Ishikawa (cell line): ENCODE measurements at regions not wholly inside any gene's neighbourhood (a gene's known extent, or its start where the extent isn't known, plus 50 kb on each side); places are given as distances from the start of the nearest gene placed in this dataset.

Experiments used
- CEBPB ChIP-seq: IDR thresholded peaks from 2 replicates; pipeline ENCODE4 v1.6.1; 2012
- CREB1 ChIP-seq: IDR thresholded peaks from 2 replicates; pipeline ENCODE4 v1.6.1; 2012; ENCODE audit warnings: low read depth
- EGR1 ChIP-seq: IDR thresholded peaks from 2 replicates; pipeline ENCODE4 v1.6.1; 2012
- EP300 ChIP-seq: IDR thresholded peaks from 2 replicates; pipeline ENCODE4 v1.6.1; 2012; ENCODE audit warnings: borderline replicate concordance
- FOXM1 ChIP-seq: IDR thresholded peaks from 2 replicates; pipeline ENCODE4 v1.6.1; 2012; ENCODE audit warnings: low read depth, borderline replicate concordance
- MAX ChIP-seq: IDR thresholded peaks from 2 replicates; pipeline ENCODE4 v1.6.1; 2012
- NFIC ChIP-seq: IDR thresholded peaks from 2 replicates; pipeline ENCODE4 v1.6.1; 2012
- RAD21 ChIP-seq: IDR thresholded peaks from 2 replicates; pipeline ENCODE4 v1.6.1; 2012; ENCODE audit warnings: low read depth
- TAF1 ChIP-seq: IDR thresholded peaks from 2 replicates; pipeline ENCODE4 v1.6.1; 2012; ENCODE audit warnings: low read depth, mild to moderate bottlenecking
- TCF12 ChIP-seq: IDR thresholded peaks from 2 replicates; pipeline ENCODE4 v1.6.1; 2012; ENCODE audit warnings: low read depth
- TEAD4 ChIP-seq: IDR thresholded peaks from 2 replicates; pipeline ENCODE4 v1.6.1; 2012
- YY1 ChIP-seq: IDR thresholded peaks from 2 replicates; pipeline ENCODE4 v1.6.1; 2012; ENCODE audit warnings: low read depth
- ZBTB7A ChIP-seq: IDR thresholded peaks from 2 replicates; pipeline ENCODE4 v1.6.1; 2012; ENCODE audit warnings: low read depth
- TF ChIP-seq, protein P1 (sequence below): IDR thresholded peaks from 2 replicates; pipeline ENCODE4 v1.6.1; 2012; ENCODE audit warnings: low read depth, mild to moderate bottlenecking
- TF ChIP-seq, protein P2 (sequence below): IDR thresholded peaks from 2 replicates; pipeline ENCODE4 v1.6.1; 2012

DNA sequence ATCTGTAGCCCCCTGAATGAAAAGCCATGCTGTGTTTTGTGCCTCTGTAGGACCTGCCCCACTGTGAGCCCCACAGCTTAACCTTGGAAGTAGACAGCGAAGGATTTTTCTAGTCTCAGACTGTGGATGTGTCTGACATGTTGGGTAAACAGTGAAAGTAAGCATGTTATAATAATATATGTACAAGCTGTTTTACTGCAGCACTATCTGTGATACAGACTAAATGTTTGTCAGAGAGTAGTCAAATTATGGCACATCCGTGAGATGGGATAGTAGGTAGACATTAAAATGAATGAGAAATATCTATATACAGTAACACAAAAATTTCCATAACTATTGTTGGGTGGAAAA, 381.2 kb upstream of the NR3C2 start:
- TF ChIP-seq TCF12 (no peak), RAD21 (no peak), TAF1 (no peak), MAX (no peak), NFIC (no peak), ZBTB7A (no peak), YY1 (no peak), CEBPB (no peak), FOXM1 (no peak), EP300 (no peak), CREB1 (no peak), TEAD4 (no peak), EGR1 (no peak)
- TF ChIP-seq, protein P1, sequence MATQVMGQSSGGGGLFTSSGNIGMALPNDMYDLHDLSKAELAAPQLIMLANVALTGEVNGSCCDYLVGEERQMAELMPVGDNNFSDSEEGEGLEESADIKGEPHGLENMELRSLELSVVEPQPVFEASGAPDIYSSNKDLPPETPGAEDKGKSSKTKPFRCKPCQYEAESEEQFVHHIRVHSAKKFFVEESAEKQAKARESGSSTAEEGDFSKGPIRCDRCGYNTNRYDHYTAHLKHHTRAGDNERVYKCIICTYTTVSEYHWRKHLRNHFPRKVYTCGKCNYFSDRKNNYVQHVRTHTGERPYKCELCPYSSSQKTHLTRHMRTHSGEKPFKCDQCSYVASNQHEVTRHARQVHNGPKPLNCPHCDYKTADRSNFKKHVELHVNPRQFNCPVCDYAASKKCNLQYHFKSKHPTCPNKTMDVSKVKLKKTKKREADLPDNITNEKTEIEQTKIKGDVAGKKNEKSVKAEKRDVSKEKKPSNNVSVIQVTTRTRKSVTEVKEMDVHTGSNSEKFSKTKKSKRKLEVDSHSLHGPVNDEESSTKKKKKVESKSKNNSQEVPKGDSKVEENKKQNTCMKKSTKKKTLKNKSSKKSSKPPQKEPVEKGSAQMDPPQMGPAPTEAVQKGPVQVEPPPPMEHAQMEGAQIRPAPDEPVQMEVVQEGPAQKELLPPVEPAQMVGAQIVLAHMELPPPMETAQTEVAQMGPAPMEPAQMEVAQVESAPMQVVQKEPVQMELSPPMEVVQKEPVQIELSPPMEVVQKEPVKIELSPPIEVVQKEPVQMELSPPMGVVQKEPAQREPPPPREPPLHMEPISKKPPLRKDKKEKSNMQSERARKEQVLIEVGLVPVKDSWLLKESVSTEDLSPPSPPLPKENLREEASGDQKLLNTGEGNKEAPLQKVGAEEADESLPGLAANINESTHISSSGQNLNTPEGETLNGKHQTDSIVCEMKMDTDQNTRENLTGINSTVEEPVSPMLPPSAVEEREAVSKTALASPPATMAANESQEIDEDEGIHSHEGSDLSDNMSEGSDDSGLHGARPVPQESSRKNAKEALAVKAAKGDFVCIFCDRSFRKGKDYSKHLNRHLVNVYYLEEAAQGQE: no peak
- TF ChIP-seq, protein P2, sequence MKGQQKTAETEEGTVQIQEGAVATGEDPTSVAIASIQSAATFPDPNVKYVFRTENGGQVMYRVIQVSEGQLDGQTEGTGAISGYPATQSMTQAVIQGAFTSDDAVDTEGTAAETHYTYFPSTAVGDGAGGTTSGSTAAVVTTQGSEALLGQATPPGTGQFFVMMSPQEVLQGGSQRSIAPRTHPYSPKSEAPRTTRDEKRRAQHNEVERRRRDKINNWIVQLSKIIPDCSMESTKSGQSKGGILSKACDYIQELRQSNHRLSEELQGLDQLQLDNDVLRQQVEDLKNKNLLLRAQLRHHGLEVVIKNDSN: no peak

GRCh38 chr4:148822572-148823418, 380.6 kb upstream of the NR3C2 start:
- TF ChIP-seq CREB1: no peak
- TF ChIP-seq, protein P1: no peak
- TF ChIP-seq CEBPB: no peak
- no peak for TF ChIP-seq YY1
- TF ChIP-seq EP300: no peak
- TF ChIP-seq TCF12: no peak
- TF ChIP-seq FOXM1: no peak

- TF ChIP-seq EP300 (peak; percentile 38; the same call in 1 of the 2 replicates), ZBTB7A (no peak), CEBPB (no peak), RAD21 (no peak), YY1 (no peak), TAF1 (no peak), NFIC (peak; percentile 78), TEAD4 (no peak), MAX (no peak), TCF12 (no peak)
- TF ChIP-seq, protein P1: no peak
- TF ChIP-seq, protein P2: no peak
Observed at GRCh38 chr4:148814030-148814429, 371.8 kb upstream of the NR3C2 start.

DNA sequence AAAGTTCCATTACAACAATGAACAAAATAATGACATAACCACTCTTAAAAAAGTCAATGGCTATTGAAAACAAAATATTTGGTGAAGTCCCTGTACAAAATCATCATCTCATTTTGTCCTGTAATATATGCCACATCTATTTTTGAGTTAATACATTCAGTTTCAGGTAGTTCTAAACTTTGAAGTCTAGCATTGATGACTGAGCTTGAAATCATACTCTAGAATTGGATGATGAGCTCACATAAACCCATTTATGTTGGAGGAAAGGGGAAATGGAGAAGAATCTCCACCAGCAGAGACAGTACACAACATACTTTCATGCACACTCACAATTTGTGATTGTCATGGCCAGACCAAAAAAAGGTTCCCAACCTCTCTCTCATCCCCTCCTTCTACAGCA, 371.1 kb upstream of the NR3C2 start:
- TF ChIP-seq ZBTB7A (no peak), TCF12 (no peak), TEAD4 (no peak), EGR1 (no peak), EP300 (no peak), MAX (no peak), FOXM1 (no peak), TAF1 (no peak), CEBPB (no peak)
- TF ChIP-seq, protein P1: no peak
- TF ChIP-seq, protein P2: no peak
